Osteoblast (primary cell): ENCODE measurements at regions not wholly inside any gene's neighbourhood (a gene's known extent, or its start where the extent isn't known, plus 50 kb on each side); places are given as distances from the start of the nearest gene placed in this dataset.
"Not testable (repeated sequence)": the region's sequence is repeated elsewhere in the genome, so short reads cannot be mapped to it uniquely, and the experiment has no call there.

Source experiments
- DNase-seq: peaks from one replicate; pipeline ENCODE4 v3.0.0; 2011; ENCODE audit warnings: low spot score, mixed read lengths; ENCODE audit not compliant: insufficient read length; ENCODE audit errors: missing footprints
- H2AFZ ChIP-seq: 2 replicates; pipeline ENCODE4 v1.6.0; 2011; ENCODE audit warnings: mild to moderate bottlenecking, low read length
- H3K27ac ChIP-seq: 2 replicates; pipeline ENCODE4 v1.5.1; 2011; ENCODE audit warnings: mild to moderate bottlenecking, low read depth, low read length, moderate library complexity
- H3K27me3 ChIP-seq: 2 replicates; pipeline ENCODE4 v1.6.0; 2012; ENCODE audit warnings: mild to moderate bottlenecking, control low read depth, inconsistent platforms, low read length, moderate library complexity; ENCODE audit not compliant: insufficient read depth
- H3K36me3 ChIP-seq: 2 replicates; pipeline ENCODE4 v1.5.1; 2011; ENCODE audit warnings: mild to moderate bottlenecking, low read length, control low read depth, moderate library complexity; ENCODE audit not compliant: insufficient read depth
- H3K4me1 ChIP-seq: 2 replicates; pipeline ENCODE4 v1.5.1; 2011; ENCODE audit warnings: mild to moderate bottlenecking, low read length, control low read depth, moderate library complexity; ENCODE audit not compliant: insufficient read depth
- H3K4me2 ChIP-seq: 2 replicates; pipeline ENCODE4 v1.6.0; 2011; ENCODE audit warnings: mild to moderate bottlenecking, low read length; ENCODE audit not compliant: insufficient read depth
- H3K4me3 ChIP-seq: fragments of 200-600 bp; sonication (generic); 3 replicates; pipeline ENCODE4 v1.5.1; 2012; ENCODE audit warnings: mild to moderate bottlenecking, low read length, inconsistent platforms; ENCODE audit not compliant: insufficient read depth
- H3K79me2 ChIP-seq: 2 replicates; pipeline ENCODE4 v1.6.0; 2012; ENCODE audit warnings: mild to moderate bottlenecking, low read length, control low read depth, inconsistent platforms; ENCODE audit not compliant: insufficient read depth
- H3K9me3 ChIP-seq: 2 replicates; pipeline ENCODE4 v1.5.1; 2011; ENCODE audit warnings: low read depth, low read length, control low read depth
- H4K20me1 ChIP-seq: 2 replicates; pipeline ENCODE4 v1.6.0; 2012; ENCODE audit warnings: mild to moderate bottlenecking, low read length, control low read depth; ENCODE audit not compliant: insufficient read depth
- CTCF ChIP-seq: IDR thresholded peaks from 2 replicates; pipeline ENCODE4 v1.5.1; 2011; ENCODE audit warnings: mild to moderate bottlenecking, low read depth, low read length, moderate library complexity; ENCODE audit errors: extremely low read depth

DNA sequence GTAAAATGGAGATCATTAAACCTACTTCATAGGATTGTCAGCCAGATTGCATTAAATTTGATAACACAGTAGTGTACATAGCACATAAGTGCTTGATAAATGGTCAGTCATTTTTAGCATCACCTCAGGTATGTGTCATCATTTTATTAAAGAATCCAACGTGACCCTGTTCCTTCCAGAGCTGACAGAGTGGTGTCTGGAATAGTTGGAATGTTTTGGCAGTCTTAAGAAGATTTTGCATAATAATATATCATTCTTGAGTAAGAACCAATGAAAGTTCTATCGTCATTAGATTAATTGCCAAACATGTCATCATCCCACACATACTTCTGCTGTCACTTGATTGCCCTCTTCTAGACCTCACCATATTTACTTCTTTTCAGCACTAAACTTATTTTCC, 451.4 kb upstream of the POM121L12 start:
- Histone ChIP-seq H3K9me3 (no peaks in the 10 kb centered on the region), H4K20me1 (no peaks in the 10 kb centered on the region), H3K27me3 (no peaks in the 10 kb centered on the region), H3K4me3 (no peak overlapping the region), H2AFZ (no peak overlapping the region), H3K27ac (no peak overlapping the region), H3K4me1 (no peaks in the 10 kb centered on the region), H3K36me3 (no peaks in the 10 kb centered on the region), H3K4me2 (no peak overlapping the region), H3K79me2 (no peaks in the 10 kb centered on the region)
- TF ChIP-seq CTCF: no peak
- no peak for DNase-seq

GRCh38 chr7:52573141-52573540, 462.3 kb upstream of the POM121L12 start:
- H3K27ac ChIP-seq, H3K27me3 ChIP-seq, H3K4me2 ChIP-seq, H3K79me2 ChIP-seq, H3K36me3 ChIP-seq, H3K4me3 ChIP-seq, H3K9me3 ChIP-seq, H3K4me1 ChIP-seq, DNase-seq, H4K20me1 ChIP-seq, H2AFZ ChIP-seq: not testable (repeated sequence)

DNA sequence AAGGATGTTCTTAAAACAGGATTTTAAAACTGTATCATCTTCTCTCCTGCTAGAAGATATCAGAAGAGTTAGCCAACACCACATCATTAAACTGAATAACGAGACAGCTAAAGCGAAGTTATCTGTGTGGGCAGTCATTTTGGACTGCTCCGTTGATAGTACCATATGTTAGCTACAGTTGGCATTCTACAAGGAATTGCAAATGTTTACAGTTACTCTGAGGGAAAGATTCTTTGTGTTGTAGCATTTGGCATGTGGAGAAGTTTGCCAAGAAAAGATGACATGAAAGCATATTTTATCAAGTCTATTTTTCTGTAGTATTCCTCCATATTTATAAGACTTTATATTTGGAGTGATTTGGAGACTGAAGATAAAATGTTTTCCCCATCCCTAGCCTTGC, 464.4 kb upstream of the POM121L12 start:
- H4K20me1 ChIP-seq: no peaks in the 10 kb centered on the region
- H3K27me3 ChIP-seq: no peaks in the 10 kb centered on the region
- H3K4me3 ChIP-seq: no peak overlapping the region
- no peak overlapping the region for H3K4me2 ChIP-seq
- no peak for TF ChIP-seq CTCF
- H3K9me3 ChIP-seq: no peaks in the 10 kb centered on the region
- H3K36me3 ChIP-seq: no peaks in the 10 kb centered on the region
- DNase-seq: no peak
- H3K4me1 ChIP-seq: no peaks in the 10 kb centered on the region
- H3K27ac ChIP-seq: no peak overlapping the region
- no peaks in the 10 kb centered on the region for H3K79me2 ChIP-seq
- no peak overlapping the region for H2AFZ ChIP-seq

DNA sequence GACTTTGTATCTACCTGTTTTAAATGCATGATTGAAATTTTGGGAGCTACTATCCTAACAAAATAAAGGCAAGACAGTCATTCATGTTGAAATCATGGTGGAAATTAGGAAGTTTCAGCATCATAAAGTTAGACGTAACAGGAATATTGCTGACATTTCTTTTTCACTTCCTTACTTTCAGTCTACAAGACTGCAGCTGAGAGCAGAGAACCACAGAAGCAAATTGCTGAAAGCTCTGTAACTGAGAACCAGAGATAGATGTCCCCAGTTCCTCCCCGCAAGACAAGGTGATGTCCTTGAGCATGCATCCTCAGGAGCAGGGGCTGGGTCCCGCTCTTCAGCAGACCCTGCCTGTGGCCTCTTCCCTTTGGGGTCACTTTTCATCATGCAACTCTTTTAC, 466.3 kb upstream of the POM121L12 start:
- DNase-seq: no peak
- Histone ChIP-seq H3K4me2 (no peak overlapping the region), H4K20me1 (no peaks in the 10 kb centered on the region), H3K27ac (no peak overlapping the region), H3K9me3 (no peaks in the 10 kb centered on the region), H2AFZ (no peak overlapping the region), H3K27me3 (no peaks in the 10 kb centered on the region), H3K36me3 (no peaks in the 10 kb centered on the region), H3K4me3 (no peak overlapping the region), H3K79me2 (no peaks in the 10 kb centered on the region), H3K4me1 (no peaks in the 10 kb centered on the region)
- no peak for TF ChIP-seq CTCF

DNA sequence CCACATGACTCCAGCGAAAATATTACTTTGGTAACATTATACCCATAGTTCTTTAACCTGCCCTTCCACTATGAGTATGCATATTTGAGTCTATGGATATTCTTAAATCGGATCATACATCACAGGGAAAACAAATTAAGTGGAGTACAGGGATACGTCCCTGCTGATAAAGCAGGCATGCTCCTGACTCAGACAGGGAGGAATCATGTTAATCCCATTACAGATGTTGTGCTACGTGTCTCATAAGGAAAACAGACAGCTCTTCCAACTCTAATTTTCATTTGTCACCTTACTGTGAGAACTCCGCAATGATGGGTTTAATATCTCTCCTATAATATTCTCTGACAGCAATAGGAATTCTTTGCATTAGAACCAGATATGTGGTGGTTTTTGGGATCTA, 469.5 kb upstream of the POM121L12 start:
- H3K4me3 ChIP-seq: no peak overlapping the region
- H3K4me2 ChIP-seq: no peak overlapping the region
- no peak overlapping the region for H3K27ac ChIP-seq
- H3K4me1 ChIP-seq: no peaks in the 10 kb centered on the region
- H3K79me2 ChIP-seq: no peaks in the 10 kb centered on the region
- H3K9me3 ChIP-seq: no peaks in the 10 kb centered on the region
- no peaks in the 10 kb centered on the region for H3K27me3 ChIP-seq
- TF ChIP-seq CTCF: no peak
- no peak for DNase-seq
- no peaks in the 10 kb centered on the region for H4K20me1 ChIP-seq
- no peak overlapping the region for H2AFZ ChIP-seq
- H3K36me3 ChIP-seq: no peaks in the 10 kb centered on the region
